ENCODE measurements at regions not wholly inside any gene's neighbourhood (a gene's known extent, or its start where the extent isn't known, plus 50 kb on each side); places are given as distances from the start of the nearest gene placed in this dataset.

- H3K4me1 ChIP-seq: no peaks in the 10 kb centered on the region
- WGBS, 2 donors: 74 to 82% methylated on average over 8 of the region's 8 CpGs
- no peak overlapping the region for H3K27ac ChIP-seq
- H3K9me3 ChIP-seq: no peaks in the 10 kb centered on the region
- no peak for DNase-seq
- no peak for FAIRE-seq
- H3K4me3 ChIP-seq: no peak overlapping the region
- H3K36me3 ChIP-seq: peaks cover 0 to 3% (median 0%) of the 10 kb centered on the region in 3 donors
- ATAC-seq: no peak
- intact Hi-C loops (cut with DNase I): no loop called here
- no peaks in the 10 kb centered on the region for H3K27me3 ChIP-seq
- no peak for TF ChIP-seq CTCF (IDR thresholded peaks at IDR 0.05)
These were observed 85.5 kb upstream of the MAP1B start for GRCh38 chr5:72021651-72022357.

GRCh38 chr5:72028382-72028781, 78.9 kb upstream of the MAP1B start:
- intact Hi-C loops (cut with DNase I): no loop called here
- Histone ChIP-seq H3K9me3 (no peaks in the 10 kb centered on the region), H3K4me1 (no peaks in the 10 kb centered on the region), H3K27me3 (no peaks in the 10 kb centered on the region), H3K36me3 (peaks cover 0 to 3% (median 0%) of the 10 kb centered on the region in 3 donors), H3K4me3 (no peak overlapping the region), H3K27ac (no peak overlapping the region)
- no peak for DNase-seq
- no peak for ATAC-seq
- TF ChIP-seq CTCF (IDR thresholded peaks at IDR 0.05): no peak
- FAIRE-seq: no peak
- WGBS, 2 donors: 85 to 92% methylated on average over 1 of the region's 1 CpG

- Histone ChIP-seq H3K9me3 (no peaks in the 10 kb centered on the region), H3K36me3 (peaks cover 0 to 3% (median 0%) of the 10 kb centered on the region in 3 donors), H3K4me3 (no peak overlapping the region), H3K27me3 (no peaks in the 10 kb centered on the region), H3K4me1 (no peaks in the 10 kb centered on the region), H3K27ac (no peak overlapping the region)
- TF ChIP-seq CTCF (IDR thresholded peaks at IDR 0.05): no peak
- DNase-seq (no peak), FAIRE-seq (no peak), ATAC-seq (no peak)
- 73 to 85% methylated on average over 3 of the region's 3 CpGs for WGBS, 2 donors
- intact Hi-C loops (cut with DNase I): no loop called here
These were observed 77.0 kb upstream of the MAP1B start for GRCh38 chr5:72030237-72030636.

- no peak for ATAC-seq
- no peak for DNase-seq
- Histone ChIP-seq H3K36me3 (no peaks in the 10 kb centered on the region), H3K27me3 (no peaks in the 10 kb centered on the region), H3K4me3 (no peak overlapping the region), H3K9me3 (no peaks in the 10 kb centered on the region), H3K4me1 (no peaks in the 10 kb centered on the region), H3K27ac (no peak overlapping the region)
- WGBS, 2 donors: 54 to 56% methylated on average over 4 of the region's 4 CpGs
- TF ChIP-seq CTCF (IDR thresholded peaks at IDR 0.05): no peak
- FAIRE-seq: no peak
- intact Hi-C loops (cut with DNase I): no loop called here
These were observed 74.5 kb upstream of the MAP1B start for GRCh38 chr5:72032788-72033187.

GRCh38 chr5:72034770-72035169, 72.5 kb upstream of the MAP1B start:
- ATAC-seq (no peak), FAIRE-seq (no peak)

More at GRCh38 chr5:72034770-72035169, 72.5 kb upstream of the MAP1B start:
- DNase-seq: no peak
- no peaks in the 10 kb centered on the region for H3K36me3 ChIP-seq
- H3K9me3 ChIP-seq: no peaks in the 10 kb centered on the region
- H3K27me3 ChIP-seq: no peaks in the 10 kb centered on the region
- no peaks in the 10 kb centered on the region for H3K4me1 ChIP-seq
- TF ChIP-seq CTCF (IDR thresholded peaks at IDR 0.05): no peak
- intact Hi-C loops (cut with DNase I): no loop called here
- no peak overlapping the region for H3K4me3 ChIP-seq
- 64 to 65% methylated on average over 4 of the region's 4 CpGs for WGBS, 2 donors
- no peak overlapping the region for H3K27ac ChIP-seq

All from pancreas (tissue), 10 donors.